BJ (cell line): ENCODE measurements at regions not wholly inside any gene's neighbourhood (a gene's known extent, or its start where the extent isn't known, plus 50 kb on each side); places are given as distances from the start of the nearest gene placed in this dataset.
"Not testable (repeated sequence)": the region's sequence is repeated elsewhere in the genome, so short reads cannot be mapped to it uniquely, and the experiment has no call there.

Experiments used
- CTCF ChIA-PET: fragments of 350-600 bp; formaldehyde crosslinking; extraction: SDS; loops from one replicate; lab custom pipeline; 2021; ENCODE audit warnings: antibody characterized with exemption, inconsistent platforms; lab: Yijun Ruan, JAX
- POLR2A ChIA-PET: fragments of 300-600 bp; sonication (Branson Sonifier 250); formaldehyde crosslinking; extraction: SDS; loops from one replicate; lab custom pipeline; 2021; ENCODE audit warnings: antibody characterized with exemption; lab: Charles Lee
- DNase-seq: peaks from one replicate; pipeline ENCODE4 v3.0.0-alpha.2; 2011; ENCODE audit warnings: low read depth
- H3K27me3 ChIP-seq: 2 replicates; pipeline ENCODE4 v1.6.0; 2011; ENCODE audit warnings: low read length; ENCODE audit not compliant: control insufficient read depth, insufficient read depth
- H3K36me3 ChIP-seq: 2 replicates; pipeline ENCODE4 v1.5.1; 2011; ENCODE audit warnings: low read length; ENCODE audit not compliant: control insufficient read depth, insufficient read depth
- H3K4me3 ChIP-seq: 2 replicates; pipeline ENCODE4 v1.5.1; 2011; ENCODE audit warnings: low read depth, mild to moderate bottlenecking, control low read depth, low read length
- TF ChIP-seq, protein P1 (sequence below): IDR thresholded peaks from 2 replicates; pipeline ENCODE4 v1.5.1; 2011; ENCODE audit warnings: low read depth, mild to moderate bottlenecking, control low read depth, inconsistent platforms, low read length, moderate library complexity; ENCODE audit not compliant: insufficient read depth

DNA sequence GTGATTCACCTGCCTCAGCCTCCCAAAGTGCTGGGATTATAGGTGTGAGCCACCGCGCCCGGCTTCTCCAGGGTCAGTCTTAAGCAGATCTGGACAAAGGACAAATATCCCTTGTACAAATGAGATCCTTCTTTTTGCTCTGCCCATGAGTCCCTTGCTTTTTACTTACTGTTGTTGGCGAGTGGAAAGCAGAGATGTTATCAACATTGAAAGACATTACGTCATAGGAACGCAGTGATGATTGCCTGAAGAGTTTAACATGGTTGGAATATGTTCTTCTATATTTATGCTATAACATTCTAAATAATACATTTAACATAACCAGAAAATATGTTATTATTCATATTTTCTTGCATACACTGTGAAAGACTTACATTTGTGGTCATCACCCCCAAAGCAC lies 644.3 kb upstream of the LRRN3 start:
- TF ChIP-seq, protein P1, sequence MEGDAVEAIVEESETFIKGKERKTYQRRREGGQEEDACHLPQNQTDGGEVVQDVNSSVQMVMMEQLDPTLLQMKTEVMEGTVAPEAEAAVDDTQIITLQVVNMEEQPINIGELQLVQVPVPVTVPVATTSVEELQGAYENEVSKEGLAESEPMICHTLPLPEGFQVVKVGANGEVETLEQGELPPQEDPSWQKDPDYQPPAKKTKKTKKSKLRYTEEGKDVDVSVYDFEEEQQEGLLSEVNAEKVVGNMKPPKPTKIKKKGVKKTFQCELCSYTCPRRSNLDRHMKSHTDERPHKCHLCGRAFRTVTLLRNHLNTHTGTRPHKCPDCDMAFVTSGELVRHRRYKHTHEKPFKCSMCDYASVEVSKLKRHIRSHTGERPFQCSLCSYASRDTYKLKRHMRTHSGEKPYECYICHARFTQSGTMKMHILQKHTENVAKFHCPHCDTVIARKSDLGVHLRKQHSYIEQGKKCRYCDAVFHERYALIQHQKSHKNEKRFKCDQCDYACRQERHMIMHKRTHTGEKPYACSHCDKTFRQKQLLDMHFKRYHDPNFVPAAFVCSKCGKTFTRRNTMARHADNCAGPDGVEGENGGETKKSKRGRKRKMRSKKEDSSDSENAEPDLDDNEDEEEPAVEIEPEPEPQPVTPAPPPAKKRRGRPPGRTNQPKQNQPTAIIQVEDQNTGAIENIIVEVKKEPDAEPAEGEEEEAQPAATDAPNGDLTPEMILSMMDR, result no peak
- Histone ChIP-seq H3K36me3 (no peaks in the 10 kb centered on the region), H3K4me3 (no peak overlapping the region), H3K27me3 (no peaks in the 10 kb centered on the region)
- CTCF ChIA-PET, result no interaction called here
- no peak for DNase-seq
- POLR2A ChIA-PET, result no interaction called here

DNA sequence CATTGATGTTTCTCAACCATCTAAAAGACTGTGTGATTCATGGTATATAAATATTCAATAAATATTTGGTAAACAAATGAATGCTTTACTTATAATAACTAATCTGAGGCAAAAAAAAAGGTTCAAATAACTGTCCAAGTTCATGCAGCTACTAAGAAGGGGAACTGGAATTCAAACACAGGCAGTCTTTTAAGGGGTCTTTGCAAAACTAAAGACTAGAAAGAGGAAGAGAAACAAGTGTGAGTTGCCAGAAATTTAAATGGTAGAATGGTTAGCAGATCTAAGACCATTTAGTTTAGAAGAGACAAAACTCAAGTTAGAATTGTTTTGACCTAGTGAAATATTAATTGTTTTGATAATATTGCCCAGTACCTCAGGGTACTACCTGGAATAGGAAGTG lies 642.0 kb upstream of the LRRN3 start:
- no peaks in the 10 kb centered on the region for H3K27me3 ChIP-seq
- H3K36me3 ChIP-seq, result no peaks in the 10 kb centered on the region
- DNase-seq, result no peak
- TF ChIP-seq, protein P1, result no peak
- no peak overlapping the region for H3K4me3 ChIP-seq
- CTCF ChIA-PET, result no interaction called here
- POLR2A ChIA-PET, result no interaction called here

DNA sequence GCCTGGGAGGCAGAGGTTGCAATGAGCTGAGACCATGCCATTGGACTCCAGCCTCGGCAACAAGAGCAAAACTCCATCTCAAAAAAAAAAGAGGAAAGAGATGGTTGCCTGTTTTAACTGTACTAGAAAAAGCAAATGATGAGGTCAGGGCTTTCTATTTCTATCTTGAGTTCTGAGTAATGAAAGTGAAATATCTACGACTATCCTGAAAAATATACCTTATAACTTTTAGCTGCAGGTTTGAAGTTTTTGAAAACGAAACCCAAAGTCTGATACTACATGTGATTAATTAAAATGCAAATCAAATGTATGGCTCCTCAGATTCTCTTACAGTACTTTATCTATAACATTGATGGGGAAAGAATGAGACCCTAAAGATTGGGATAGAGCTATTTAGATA lies 636.2 kb upstream of the LRRN3 start:
- TF ChIP-seq, protein P1, result no peak
- Histone ChIP-seq H3K36me3 (no peaks in the 10 kb centered on the region), H3K27me3 (no peaks in the 10 kb centered on the region), H3K4me3 (no peak overlapping the region)
- CTCF ChIA-PET, result no interaction called here
- no peak for DNase-seq
- POLR2A ChIA-PET, result no interaction called here

DNA sequence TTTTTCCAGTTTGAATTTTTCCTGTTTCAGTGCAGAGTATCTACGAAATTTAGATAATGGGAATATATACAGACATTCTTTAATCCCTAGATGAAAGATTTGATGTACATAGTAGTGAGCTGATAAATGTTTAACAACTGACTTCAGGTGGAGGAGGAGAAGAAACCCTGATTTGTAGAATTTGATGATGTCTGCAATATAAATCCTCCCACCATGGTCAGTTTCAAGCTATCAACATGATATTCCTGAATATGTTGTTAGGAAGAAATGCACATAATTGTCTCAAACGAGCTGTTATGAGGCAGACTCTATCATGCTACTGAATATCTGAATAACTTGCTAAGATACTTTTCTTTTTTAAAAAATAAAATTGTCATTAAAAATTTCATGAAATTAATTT lies 629.3 kb upstream of the LRRN3 start:
- H3K27me3 ChIP-seq, result no peaks in the 10 kb centered on the region
- ChIA-PET POLR2A (no interaction called here), CTCF (interaction anchor here (1.0 kb wide), 1 partner anchor 24 kb away, joined by 3 read pairs; no protein-coding TSS in a partner anchor)
- TF ChIP-seq, protein P1, result no peak
- H3K4me3 ChIP-seq, result no peak overlapping the region
- no peaks in the 10 kb centered on the region for H3K36me3 ChIP-seq
- DNase-seq, result no peak

DNA sequence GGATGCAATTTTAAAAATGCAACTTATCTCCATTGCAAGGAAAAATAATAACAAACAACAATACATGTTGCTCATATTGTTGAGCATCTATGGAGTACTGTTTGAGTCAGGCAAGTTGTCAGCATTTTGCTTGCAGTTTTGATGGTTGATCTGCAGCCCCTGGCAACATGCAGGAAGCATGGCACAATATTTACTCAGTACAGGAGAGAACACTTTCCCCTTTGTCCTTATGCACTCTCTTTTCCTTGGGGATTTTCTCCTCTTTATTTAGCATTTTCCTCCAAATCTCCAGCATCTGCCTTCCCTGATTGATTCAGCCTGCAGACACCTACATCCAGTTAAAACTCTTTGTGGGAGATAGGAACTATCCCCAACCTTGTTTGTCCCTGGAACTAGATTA lies 620.5 kb upstream of the LRRN3 start:
- TF ChIP-seq, protein P1, result no peak
- Histone ChIP-seq H3K36me3 (no peaks in the 10 kb centered on the region), H3K4me3 (no peak overlapping the region), H3K27me3 (no peaks in the 10 kb centered on the region)
- POLR2A ChIA-PET, result no interaction called here
- DNase-seq, result no peak
- CTCF ChIA-PET, result no interaction called here

DNA sequence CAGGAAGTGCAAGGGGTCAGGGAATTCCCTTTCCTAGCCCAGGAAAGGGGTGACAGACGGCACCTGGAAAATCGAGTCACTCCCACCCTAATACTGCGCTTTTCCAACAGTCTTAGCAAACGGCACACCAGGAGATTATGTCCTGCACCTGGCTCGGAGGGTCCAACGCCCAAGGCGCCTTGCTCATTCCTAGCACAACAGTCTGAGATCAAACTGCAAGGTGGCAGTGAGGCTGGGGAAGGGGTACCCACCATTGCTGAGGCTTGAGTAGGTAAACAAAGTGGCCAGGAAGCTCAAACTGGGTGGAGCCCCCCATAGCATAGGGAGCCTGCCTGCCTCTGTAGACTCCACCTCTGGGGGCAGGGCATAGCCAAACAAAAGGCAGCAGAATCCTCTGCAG lies 618.5 kb upstream of the LRRN3 start:
- H3K36me3 ChIP-seq, H3K4me3 ChIP-seq, POLR2A ChIA-PET, H3K27me3 ChIP-seq, DNase-seq, CTCF ChIA-PET: not testable (repeated sequence)
